Fibroblast of mammary gland (primary cell): ENCODE measurements at regions not wholly inside any gene's neighbourhood (a gene's known extent, or its start where the extent isn't known, plus 50 kb on each side); places are given as distances from the start of the nearest gene placed in this dataset.

Source experiments
- DNase-seq: peaks from one replicate; pipeline ENCODE4 v3.0.0-alpha.2; 2010; ENCODE audit warnings: low read depth
- H3K4me3 ChIP-seq: 2 replicates; pipeline ENCODE4 v1.5.1; 2011; ENCODE audit warnings: low read depth, mild to moderate bottlenecking, low read length, moderate library complexity; ENCODE audit not compliant: control insufficient read depth
- CTCF ChIP-seq: conservative IDR thresholded peaks from 2 replicates; pipeline ENCODE4 v1.5.1; 2011; ENCODE audit warnings: low read depth, low read length, inconsistent platforms; ENCODE audit not compliant: control insufficient read depth, insufficient read depth

GRCh38 chr7:115722302-115722977 lies 308.1 kb downstream of the TFEC start:
- DNase-seq: no peak
- TF ChIP-seq CTCF: no peak
- no peak overlapping the region for H3K4me3 ChIP-seq

GRCh38 chr7:115721293-115722217 lies 309.0 kb downstream of the TFEC start:
- H3K4me3 ChIP-seq: no peak overlapping the region
- DNase-seq: no peak
- TF ChIP-seq CTCF: no peak

GRCh38 chr7:115719963-115720362 lies 310.6 kb downstream of the TFEC start:
- DNase-seq: no peak
- no peak overlapping the region for H3K4me3 ChIP-seq
- TF ChIP-seq CTCF: no peak

- no peak overlapping the region for H3K4me3 ChIP-seq
- no peak for TF ChIP-seq CTCF
- no peak for DNase-seq
These were observed 320.9 kb downstream of the TFEC start for GRCh38 chr7:115709664-115710063.

- TF ChIP-seq CTCF: no peak
These were observed 322.6 kb downstream of the TFEC start for GRCh38 chr7:115708013-115708341.

GRCh38 chr7:115707258-115708012 lies 323.1 kb downstream of the TFEC start:
- peak; percentile 30 for TF ChIP-seq CTCF
- peak; percentile 15 for DNase-seq

More at GRCh38 chr7:115708013-115708341, 322.6 kb downstream of the TFEC start:
- no peak overlapping the region for H3K4me3 ChIP-seq
- DNase-seq: no peak

More at GRCh38 chr7:115707258-115708012, 323.1 kb downstream of the TFEC start:
- H3K4me3 ChIP-seq: no peak overlapping the region
